GM12891 (cell line): ENCODE measurements at regions not wholly inside any gene's neighbourhood (a gene's known extent, or its start where the extent isn't known, plus 50 kb on each side); places are given as distances from the start of the nearest gene placed in this dataset.

Experiments
- DNase-seq: peaks from one replicate; pipeline ENCODE4 v3.0.0; 2011; ENCODE audit warnings: low spot score; ENCODE audit not compliant: insufficient read length
- FAIRE-seq: peaks from 2 replicates; lab custom pipeline; 2011; peaks lifted over from hg19 to GRCh38; lab: Jason Lieb, UNC
- PAX5 ChIP-seq: IDR thresholded peaks from 2 replicates; pipeline ENCODE4 v1.6.1; 2011; ENCODE audit warnings: low read length, moderate library complexity, mild to moderate bottlenecking; ENCODE audit not compliant: insufficient read depth, severe bottlenecking
- POLR2A ChIP-seq: IDR thresholded peaks from 2 replicates; pipeline ENCODE4 v1.6.1; 2011; ENCODE audit warnings: low read depth, low read length, control low read depth
- POLR2AphosphoS5 ChIP-seq: IDR thresholded peaks from 2 replicates; pipeline ENCODE4 v1.6.1; 2011; ENCODE audit warnings: low read depth, low read length, control low read depth
- POU2F2 ChIP-seq: IDR thresholded peaks from 2 replicates; pipeline ENCODE4 v1.6.1; 2011; ENCODE audit warnings: low read depth, mild to moderate bottlenecking, control low read depth, low read length, moderate library complexity
- SPI1 ChIP-seq: IDR thresholded peaks from 2 replicates; pipeline ENCODE4 v1.6.1; 2011; ENCODE audit warnings: low read depth, low read length, control low read depth
- TAF1 ChIP-seq: IDR thresholded peaks from 2 replicates; pipeline ENCODE4 v1.6.1; 2011; ENCODE audit warnings: low read depth, low read length, control low read depth

GRCh38 chr16:79402920-79403319, 197.6 kb downstream of the MAF start:
- FAIRE-seq: no peak
- TF ChIP-seq PAX5 (no peak), POLR2AphosphoS5 (no peak), SPI1 (no peak), TAF1 (no peak), POU2F2 (no peak), POLR2A (no peak)
- no peak for DNase-seq

- TF ChIP-seq POLR2A (no peak), TAF1 (no peak), POU2F2 (no peak), SPI1 (no peak), POLR2AphosphoS5 (no peak), PAX5 (no peak)
- DNase-seq (no peak), FAIRE-seq (no peak)
These were observed 198.2 kb downstream of the MAF start for GRCh38 chr16:79402356-79402755.

GRCh38 chr16:79401782-79402181, 198.8 kb downstream of the MAF start:
- TF ChIP-seq POU2F2: no peak
- TF ChIP-seq TAF1: no peak
- no peak for TF ChIP-seq POLR2A
- no peak for TF ChIP-seq SPI1
- TF ChIP-seq PAX5: no peak
- TF ChIP-seq POLR2AphosphoS5: no peak
- FAIRE-seq: no peak
- DNase-seq: no peak

GRCh38 chr16:79401157-79401556, 199.4 kb downstream of the MAF start:
- DNase-seq (no peak), FAIRE-seq (no peak)
- TF ChIP-seq SPI1 (no peak), PAX5 (no peak), POU2F2 (no peak), POLR2A (no peak), TAF1 (no peak), POLR2AphosphoS5 (no peak)

- FAIRE-seq (no peak), DNase-seq (no peak)
- TF ChIP-seq POLR2AphosphoS5 (no peak), TAF1 (no peak), PAX5 (no peak), POU2F2 (no peak), SPI1 (no peak), POLR2A (no peak)
These were observed 199.9 kb downstream of the MAF start for GRCh38 chr16:79400462-79401149.

GRCh38 chr16:79395591-79395990, 204.9 kb downstream of the MAF start:
- FAIRE-seq (no peak), DNase-seq (no peak)
- TF ChIP-seq TAF1: no peak
- TF ChIP-seq SPI1: no peak
- TF ChIP-seq POLR2AphosphoS5: no peak
- TF ChIP-seq POU2F2: no peak
- TF ChIP-seq PAX5: no peak
- no peak for TF ChIP-seq POLR2A

GRCh38 chr16:79394206-79394605, 206.3 kb downstream of the MAF start:
- FAIRE-seq: no peak
- no peak for DNase-seq
- TF ChIP-seq POLR2A: no peak
- TF ChIP-seq PAX5: no peak
- no peak for TF ChIP-seq POU2F2
- TF ChIP-seq TAF1: no peak
- TF ChIP-seq SPI1: no peak
- no peak for TF ChIP-seq POLR2AphosphoS5

- DNase-seq: no peak
- TF ChIP-seq POU2F2 (no peak), POLR2A (no peak), POLR2AphosphoS5 (no peak), SPI1 (no peak), TAF1 (no peak), PAX5 (no peak)
- FAIRE-seq: no peak
These were observed 207.0 kb downstream of the MAF start for GRCh38 chr16:79393564-79393963.

GRCh38 chr16:79393127-79393526, 207.4 kb downstream of the MAF start:
- FAIRE-seq (no peak), DNase-seq (no peak)
- TF ChIP-seq TAF1 (no peak), PAX5 (no peak), SPI1 (no peak), POU2F2 (no peak), POLR2AphosphoS5 (no peak), POLR2A (no peak)

GRCh38 chr16:79392081-79392480, 208.5 kb downstream of the MAF start:
- FAIRE-seq (no peak), DNase-seq (no peak)
- TF ChIP-seq POU2F2: no peak
- no peak for TF ChIP-seq TAF1
- no peak for TF ChIP-seq POLR2A
- no peak for TF ChIP-seq POLR2AphosphoS5
- TF ChIP-seq PAX5: no peak
- TF ChIP-seq SPI1: no peak
